ENCODE measurements at regions not wholly inside any gene's neighbourhood (a gene's known extent, or its start where the extent isn't known, plus 50 kb on each side); places are given as distances from the start of the nearest gene placed in this dataset.
"Not testable (repeated sequence)": the region's sequence is repeated elsewhere in the genome, so short reads cannot be mapped to it uniquely, and the experiment has no call there.

DNA sequence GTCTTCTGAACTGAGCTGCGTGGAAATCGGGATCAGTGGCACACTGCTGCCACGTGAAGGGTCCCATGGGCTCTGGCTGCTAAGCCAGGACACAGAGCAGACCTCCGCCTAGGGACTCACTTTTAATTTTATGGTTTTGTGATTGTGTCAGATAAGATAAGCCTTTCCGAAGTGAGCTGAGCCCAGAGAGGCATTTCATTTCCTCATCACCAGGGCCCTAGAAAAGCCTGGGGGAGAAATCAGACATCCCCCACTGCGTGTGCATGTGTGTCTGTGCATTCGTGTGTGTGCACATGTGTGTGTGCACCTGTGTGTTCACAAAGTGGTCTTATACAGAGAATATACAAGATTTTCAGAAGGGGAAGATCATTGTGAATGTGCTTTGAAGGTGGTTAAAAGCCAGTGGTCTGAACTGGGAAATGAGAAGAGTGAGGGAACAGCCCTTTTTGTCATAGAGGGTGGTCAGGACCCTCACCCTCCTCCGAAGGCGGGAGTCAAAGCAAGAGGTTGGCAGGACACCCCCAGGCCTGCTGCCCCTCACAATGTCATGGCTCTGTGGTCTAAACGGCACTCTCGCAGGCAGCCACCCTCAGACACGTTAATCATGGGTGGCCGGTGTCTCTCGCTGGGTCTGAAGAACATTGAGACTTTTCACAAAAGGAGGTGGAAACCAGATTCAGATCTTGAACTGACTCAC is 176.1 kb upstream of the PFKP start:
- no peak for DNase-seq (ENCODE audit: low read depth in 2 of 2)

DNA sequence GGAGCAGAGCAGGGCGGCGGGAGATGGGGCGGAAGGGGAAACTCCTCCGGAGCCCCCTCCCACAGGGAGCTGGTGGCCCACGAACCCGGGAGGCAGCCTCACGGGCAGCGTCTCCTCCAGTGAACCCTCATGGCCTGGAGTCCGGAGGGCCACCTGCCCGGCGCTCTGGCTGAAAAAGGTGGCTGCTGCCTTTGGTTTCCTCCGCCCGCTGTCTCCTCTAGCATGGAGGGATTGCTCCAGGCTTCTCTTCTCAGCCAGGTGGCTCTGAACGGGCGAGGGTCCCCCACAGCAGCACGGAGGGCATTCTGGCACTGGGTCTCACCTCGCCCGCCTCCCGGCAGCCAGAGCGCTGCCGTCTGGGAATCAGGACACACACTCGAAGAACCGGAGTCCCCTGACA is 177.3 kb upstream of the PFKP start:
- no peak for DNase-seq (ENCODE audit: low read depth in 2 of 2)

DNA sequence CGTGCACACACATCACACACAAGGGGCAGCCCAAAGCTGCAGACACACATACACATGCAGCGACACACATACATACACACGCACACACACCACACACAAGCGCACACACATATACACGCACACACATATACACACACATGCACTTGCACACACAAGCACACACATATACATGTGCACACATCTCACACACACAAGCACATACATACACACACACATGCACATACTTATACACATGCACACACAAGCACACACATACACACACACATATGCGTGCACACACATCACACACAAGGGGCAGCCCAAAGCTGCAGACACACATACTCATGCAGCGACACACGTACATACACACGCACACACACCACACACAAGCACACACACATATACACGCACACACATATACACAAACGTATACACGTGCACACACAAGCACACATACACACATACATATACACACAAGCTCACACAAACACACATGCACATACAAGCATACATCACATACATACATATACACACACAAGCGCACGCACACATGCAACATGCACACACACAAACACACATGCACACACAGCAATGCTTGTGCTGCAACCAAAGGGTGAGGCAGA is 178.8 kb upstream of the PFKP start:
- DNase-seq (ENCODE audit: low read depth in 2 of 2), result no peak

DNA sequence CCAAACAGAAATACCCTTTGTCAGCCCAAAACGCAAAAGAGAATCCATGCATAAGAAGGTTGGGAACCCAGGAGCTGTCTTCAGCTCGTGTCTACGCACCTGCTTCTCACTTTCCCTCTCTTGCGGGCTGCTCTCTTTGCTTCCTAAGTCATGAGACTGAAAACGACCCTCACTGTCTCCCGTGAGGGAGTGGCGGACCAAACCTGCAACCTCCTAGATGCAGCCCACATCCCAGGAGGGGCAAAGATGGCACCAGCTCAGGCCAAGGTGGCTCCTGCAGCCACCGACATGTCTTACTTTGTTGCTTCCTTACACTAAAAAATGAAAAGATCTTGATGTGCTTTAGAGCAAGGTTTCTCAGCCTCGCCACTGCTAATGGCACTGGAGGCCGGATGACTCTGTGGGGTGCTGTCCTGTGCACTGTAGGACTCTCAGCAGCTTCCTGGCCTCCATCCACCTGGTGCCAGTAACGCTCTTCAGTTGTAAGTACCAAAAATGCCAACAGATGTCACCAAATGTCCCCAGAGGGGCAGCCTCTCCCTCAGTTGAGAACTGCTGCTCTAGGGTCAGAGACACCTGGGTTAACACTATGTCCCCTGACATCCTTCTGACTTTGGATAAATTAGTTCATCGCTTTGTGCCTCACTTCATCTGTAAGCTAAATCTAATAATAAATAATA is 179.8 kb upstream of the PFKP start:
- no peak for DNase-seq (ENCODE audit: low read depth in 2 of 2)

DNA sequence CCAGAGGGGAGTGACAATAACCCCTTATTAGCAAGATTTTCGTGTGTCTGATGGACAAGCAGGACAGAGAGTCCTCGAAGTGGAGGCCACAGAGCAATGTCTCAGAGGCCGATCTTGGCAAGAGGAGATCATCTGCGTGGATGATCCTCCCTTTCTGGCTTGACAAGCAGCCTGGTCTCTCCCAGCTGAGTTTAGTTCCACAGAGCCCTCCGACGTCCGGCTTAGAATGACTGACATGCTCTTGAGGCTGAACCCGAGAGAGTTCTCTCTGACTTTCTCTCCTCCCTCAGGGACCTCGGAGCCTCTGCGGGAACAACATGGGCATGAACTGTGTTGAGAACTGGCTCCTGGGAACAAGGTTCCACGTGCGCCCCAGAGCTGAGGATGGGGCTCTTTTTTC is 180.7 kb upstream of the PFKP start:
- DNase-seq (ENCODE audit: low read depth in 2 of 2), result no peak

DNA sequence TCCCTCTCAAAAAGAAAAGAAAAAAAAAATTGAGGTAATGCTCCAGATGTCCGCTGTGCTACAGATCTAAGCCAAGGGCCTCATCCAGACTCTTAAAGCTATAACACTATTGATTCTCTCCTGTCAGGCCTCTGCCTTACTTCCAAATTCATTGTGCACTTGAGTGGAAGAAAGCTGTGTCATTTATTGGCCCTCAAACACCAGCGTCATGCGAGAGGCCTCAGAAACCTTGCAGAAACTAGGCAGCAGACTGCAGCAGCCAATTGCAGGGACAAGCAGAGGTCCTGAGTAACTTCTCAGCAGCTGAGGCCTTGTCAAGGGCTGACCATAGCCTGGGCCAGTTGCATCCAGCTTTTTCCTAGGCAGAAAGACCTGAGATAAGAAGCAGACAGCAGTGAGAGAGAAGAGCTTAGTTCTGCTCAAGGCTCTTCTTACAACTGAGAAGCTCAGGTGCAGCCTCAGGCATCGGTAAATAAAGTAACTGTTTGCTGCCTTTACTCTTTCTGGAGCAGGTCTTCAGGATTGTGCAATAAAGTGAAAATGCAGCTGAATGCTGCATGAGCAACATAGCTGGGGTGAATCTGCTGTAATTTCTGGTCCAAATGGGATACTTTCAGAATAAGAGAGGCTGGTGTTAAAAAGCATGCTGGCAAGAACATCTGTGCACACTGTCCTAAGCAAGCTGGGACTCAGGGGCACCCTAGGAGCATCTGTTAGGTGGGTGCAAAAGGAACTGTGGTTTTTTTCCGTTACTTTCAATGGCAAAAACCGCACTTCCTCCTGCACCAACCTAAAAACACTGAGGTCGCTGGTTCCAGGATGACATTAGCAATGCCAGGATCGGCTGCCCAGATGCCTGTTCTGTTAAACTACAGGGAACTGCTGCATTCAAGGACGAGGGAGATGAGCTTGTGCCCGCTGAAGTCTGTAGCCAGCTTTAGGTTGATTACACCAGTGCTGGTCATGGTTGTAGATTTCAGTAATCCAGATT is 181.8 kb upstream of the PFKP start:
- no peak for DNase-seq (ENCODE audit: low read depth in 2 of 2)

DNA sequence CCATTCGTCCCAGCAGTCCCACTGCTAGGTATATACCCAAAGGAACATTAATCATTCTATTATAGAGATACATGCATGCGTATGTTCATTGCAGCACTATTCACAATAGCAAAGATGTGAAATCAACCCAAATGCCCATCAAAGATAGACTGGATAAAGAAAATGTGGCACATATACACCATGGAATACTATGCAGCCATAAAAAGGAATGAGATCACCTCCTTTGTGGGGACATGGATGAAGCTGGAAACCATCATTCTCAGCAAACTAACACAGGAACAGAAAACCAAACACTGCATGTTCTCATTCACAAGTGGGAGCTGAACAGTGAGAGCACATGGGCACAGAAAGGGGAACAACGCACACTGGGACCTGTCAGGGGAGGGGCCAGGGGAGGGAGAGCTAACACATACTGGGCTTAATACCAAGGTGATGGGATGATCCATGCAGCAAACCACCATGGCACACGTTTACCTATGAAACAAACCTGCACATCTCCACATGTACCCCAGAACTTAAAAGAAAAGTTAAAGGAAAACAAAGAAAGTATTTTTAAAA is 183.3 kb upstream of the PFKP start:
- not testable (repeated sequence) for DNase-seq (ENCODE audit: low read depth in 2 of 2)

DNA sequence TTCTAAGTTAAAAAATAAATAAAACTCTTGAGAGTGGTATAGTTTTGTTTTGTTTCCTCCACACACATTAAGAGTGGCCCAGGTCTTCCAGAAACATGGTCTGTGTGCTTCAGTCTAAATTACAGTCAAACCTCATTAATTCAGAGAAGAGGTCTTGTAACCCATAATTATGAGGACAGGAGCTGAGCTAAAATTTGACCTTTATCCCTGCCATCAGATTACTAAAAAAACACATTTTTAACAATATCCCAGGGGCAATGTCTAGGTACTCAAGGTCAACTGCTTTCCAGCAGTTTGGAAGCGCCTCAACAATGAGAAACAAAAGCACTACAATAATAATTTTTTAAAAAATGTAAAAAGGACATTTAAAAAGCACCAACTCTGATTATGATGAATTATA is 184.1 kb upstream of the PFKP start:
- no peak for DNase-seq (ENCODE audit: low read depth in 2 of 2)

DNA sequence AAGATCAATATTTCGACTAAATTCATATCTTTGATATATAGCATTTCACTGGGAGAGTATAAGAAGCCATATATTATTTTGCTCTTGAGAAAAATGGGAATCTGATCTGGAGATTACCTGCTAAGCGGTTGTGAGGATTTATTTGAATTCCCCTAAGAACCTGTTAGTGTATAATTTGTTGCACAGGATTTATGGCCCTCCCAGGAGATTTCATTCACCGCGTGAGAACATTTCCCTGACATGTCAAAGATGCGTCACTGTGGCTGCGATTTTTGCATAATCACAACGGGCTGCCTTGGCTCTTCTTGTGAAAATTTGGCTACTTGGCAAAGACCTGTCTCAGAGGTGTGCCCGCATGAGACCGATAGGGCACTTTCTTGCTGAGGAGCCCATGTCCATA is 184.7 kb upstream of the PFKP start:
- DNase-seq (ENCODE audit: low read depth in 2 of 2), result no peak

DNA sequence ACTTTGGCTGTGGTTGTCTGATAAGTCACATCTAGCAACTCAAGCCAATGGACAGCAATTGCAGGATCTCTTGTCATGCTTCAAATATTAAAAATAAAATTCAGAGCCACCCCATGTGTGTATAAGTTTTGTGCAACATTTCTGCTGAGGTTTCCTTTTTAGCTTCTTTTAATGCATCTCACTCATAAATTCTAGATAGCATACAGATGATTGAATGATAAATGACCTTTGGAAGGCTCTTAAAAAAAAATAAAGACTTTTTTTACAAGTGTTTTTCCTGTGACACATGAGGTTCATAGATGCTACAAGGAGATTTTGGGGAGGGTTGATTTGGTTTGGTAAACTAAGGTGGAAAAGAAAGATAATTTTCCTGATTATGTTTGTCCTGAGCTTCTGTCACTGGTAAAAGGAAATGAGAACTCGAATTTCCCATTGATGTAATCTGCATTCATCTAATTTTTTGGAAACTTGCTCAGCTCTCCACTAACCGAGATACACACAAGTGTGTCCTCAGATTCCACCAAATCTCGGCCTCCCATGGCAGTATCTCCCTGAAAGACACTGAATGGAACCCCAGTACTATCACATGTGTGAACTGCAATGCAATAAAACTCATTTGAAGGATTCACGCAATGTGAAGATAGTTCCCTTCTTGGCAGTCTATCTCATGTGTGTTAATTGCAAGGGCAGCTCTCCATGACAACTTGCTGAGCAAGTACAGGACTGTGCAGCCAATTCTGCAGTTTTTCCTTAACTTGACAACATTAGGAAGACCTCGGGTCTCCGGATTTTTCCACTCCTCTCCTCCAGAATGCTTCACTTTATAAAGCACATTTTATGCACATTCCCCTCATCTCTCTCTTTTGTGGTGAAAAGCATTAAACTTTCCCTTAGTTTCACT is 185.4 kb upstream of the PFKP start:
- DNase-seq (ENCODE audit: low read depth in 2 of 2), result no peak

DNA sequence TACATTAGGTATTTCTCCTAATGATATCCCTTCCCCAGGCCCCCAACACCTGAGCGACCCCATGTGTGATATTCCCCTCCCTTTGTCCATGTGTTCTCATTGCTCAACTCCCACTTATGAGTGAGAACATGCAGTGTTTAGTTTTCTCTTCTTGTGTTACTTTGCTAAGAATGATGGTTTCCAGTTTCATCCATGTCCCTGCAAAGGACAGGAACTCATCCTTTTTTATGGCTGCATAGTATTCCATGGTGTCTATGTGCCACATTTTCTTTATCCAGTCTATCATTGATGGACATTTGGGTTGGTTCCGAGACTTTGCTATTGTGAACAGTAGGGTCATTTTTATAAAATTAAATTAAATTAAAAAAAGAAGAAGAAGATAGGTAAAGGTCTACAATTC is 187.3 kb upstream of the PFKP start:
- not testable (repeated sequence) for DNase-seq (ENCODE audit: low read depth in 2 of 2)

DNA sequence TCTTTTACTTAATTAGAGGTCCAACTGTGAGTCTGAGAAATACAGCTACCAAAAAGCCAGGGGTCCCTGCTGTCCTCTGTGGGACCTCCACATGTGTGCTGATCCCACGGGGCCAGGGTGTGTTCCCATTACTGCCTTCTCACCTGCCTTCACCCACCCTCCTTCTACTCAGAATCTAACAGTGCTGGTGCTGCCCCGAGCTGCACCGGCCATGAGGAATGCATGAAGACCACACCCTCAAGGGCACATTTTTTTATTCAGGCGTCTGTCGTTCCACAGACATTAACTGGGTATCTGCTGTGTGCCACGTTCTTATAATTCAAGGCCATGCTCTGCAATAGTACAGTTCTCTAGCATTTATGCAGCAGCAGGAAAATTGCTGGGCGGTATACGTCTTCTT is 188.5 kb upstream of the PFKP start:
- no peak for DNase-seq (ENCODE audit: low read depth in 2 of 2)

DNA sequence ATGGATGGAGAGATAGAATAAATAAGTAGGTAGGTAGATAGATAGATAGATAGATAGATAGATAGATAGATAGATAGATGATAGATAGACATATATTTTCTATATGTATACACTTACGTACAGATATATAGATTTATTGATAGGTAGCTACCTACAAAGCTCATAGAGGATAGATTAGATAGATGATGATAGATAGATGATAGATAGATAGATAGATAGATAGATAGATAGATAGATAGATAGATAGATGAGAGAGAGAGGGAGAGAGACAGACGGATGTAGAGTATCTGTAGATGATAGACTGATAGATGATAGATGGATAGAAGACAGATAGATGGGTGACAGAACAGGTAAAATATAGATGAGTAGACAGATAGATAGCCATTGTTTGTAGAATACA is 191.3 kb upstream of the PFKP start:
- DNase-seq (ENCODE audit: low read depth in 2 of 2), result no peak

DNA sequence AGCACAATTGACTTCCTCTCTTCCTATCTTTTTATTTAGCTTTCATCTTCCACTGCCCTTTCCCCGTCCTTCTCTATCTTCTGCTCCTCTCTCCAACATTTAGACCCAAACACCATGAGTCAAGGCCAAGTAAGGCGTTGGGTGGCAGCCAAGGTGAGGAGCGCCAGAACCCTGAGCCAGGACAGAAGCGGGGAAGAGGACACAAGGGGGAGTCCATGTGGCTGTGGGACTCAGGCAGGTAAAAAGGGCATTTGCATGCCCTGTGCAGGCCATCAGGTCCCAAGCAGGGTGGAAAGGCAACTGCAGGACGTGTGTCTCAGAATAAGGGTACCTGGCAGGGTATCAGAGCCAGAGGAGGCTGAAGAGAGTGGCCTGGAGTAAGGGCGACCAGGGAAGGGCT is 192.4 kb upstream of the PFKP start:
- no peak for DNase-seq (ENCODE audit: low read depth in 2 of 2)

DNA sequence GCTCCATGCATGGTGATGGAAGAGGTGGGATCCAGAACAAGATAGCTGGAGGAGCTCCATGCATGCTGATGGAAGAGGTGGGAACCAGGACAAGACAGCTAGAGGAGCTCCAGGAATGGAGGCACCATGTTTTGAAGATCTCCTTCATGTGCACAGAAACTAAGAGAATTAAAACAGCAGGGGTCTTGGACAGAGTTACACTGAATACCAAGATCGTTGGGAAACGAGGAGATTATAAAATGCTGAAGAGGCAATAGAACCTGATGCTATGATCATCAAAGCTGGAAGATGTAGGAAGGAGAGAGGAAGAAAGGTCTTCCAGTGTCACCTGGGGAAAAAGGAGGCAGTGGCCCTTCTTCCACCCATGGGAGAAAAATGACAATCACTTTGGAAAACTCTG is 193.6 kb upstream of the PFKP start:
- no peak for DNase-seq (ENCODE audit: low read depth in 2 of 2)

DNA sequence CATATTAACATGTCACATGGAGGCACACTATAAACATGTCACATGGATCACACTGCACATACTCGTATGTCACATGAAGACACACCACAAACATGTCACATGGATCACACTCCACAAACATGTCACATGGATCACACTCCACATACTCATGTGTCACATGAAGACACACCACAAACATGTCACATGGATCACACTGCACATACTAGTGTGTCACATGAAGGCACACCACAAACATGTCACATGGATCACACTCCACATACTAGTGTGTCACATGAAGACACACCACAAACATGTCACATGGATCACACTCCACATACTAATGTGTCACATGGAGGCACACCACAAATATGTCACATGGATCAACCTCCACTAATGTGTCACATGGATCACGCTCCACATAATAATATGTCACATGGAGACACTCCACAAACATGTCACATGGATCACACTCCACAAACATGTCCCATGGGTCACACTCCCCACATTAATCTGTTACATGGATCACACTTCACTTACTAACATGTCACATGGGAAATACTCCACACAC is 195.6 kb upstream of the PFKP start:
- no peak for DNase-seq (ENCODE audit: low read depth in 2 of 2)

DNA sequence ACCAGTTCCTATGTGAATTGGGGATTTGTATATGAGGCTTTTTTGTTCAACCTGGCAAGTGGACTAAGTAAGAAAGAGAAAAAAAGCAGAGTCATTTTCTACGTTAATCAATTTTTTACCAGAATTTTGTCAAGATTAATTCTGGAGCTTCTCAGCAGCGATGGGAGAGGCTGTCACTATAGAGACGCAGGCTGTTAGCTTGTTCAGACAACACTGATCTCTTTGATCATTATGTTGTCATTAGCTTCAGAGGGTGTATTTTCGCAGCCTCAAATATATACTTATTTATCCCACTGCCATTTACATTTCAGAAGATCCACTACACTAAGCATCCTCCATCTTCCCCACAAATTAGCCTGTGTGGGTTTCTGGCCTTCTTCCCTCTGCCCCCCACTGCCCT is 196.7 kb upstream of the PFKP start:
- no peak for DNase-seq (ENCODE audit: low read depth in 2 of 2)

DNA sequence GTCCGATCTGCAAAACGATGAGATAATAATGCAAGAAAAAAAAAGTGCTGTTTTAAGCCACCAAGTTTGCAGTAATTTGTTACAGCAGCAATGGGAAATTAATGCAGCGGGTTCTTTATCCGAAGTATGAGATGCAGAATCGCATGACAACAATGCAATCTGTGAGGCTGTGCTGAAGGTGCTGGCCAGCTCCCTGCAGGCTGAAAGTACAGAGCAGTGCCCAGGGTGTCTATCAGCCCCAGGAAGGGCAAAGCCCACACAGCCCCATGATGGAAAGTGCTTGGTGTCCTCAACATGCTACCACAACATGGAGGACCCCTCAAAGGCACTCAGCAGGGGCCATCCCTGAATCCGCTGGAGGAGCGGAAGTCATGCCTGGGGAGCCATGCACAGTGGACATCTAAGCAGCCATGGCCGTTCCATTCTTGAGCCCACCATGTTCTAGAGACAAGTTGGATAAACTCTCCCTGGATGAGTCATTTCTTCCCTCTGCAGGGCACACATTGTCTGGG is 199.5 kb upstream of the PFKP start:
- DNase-seq (ENCODE audit: low read depth in 2 of 2), result no peak

DNA sequence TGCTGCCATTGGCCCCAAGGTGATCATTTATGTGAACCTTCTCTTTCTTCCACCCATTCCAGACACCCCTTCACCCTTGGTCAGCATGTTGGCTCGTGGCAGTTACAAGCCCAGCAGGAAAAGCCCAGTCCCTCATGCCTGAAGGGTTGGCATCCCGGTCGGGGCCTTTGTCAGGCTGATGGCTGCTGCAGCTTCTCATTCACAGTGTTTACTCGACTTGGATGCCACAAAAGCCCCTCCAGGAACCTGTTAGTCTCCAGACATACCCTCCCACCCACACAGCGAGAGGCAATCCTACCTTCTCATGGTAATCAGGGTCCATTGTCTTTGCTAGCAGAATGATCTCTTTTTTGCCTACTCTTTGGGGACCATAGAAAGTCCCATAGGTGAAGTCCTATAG is 200.8 kb upstream of the PFKP start:
- no peak for DNase-seq (ENCODE audit: low read depth in 2 of 2)

DNA sequence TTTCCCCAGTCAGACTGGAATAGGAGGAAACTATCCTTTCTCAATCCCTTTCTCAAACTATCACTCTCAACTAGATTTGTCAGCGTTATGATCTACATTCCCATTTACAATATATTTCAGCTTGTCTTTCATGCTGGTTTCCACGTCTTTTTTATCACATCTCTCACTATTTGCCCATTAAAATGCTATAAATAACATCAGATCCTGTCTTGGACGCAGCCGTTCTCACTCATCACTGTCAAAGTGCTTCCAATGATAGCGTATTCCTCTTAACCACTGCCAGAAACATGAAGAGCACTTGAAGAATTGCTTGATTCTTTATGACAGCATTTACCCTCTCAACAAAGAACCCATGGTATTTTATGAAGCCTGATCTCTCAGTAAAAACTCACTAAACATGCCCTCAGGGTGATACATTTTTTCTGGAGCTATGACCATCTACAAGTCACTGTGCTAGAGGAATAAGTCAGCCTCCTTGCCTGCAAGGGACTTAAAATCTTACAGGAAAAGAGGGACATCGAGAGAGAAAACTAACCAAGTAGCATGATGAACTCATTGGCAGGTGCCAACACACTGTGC is 205.6 kb upstream of the PFKP start:
- DNase-seq (ENCODE audit: low read depth in 2 of 2), result no peak

Measured in activated CD8-positive, alpha-beta memory T cell treated with anti-CD3 and anti-CD28 coated beads for 4 hours (primary cell).